Keratinocyte (primary cell): ENCODE measurements at regions not wholly inside any gene's neighbourhood (a gene's known extent, or its start where the extent isn't known, plus 50 kb on each side); places are given as distances from the start of the nearest gene placed in this dataset.

Source experiments
- DNase-seq: peaks from one replicate; pipeline ENCODE4 v3.0.0-alpha.2; 2011; ENCODE audit warnings: low read depth, missing footprints, low spot score
- FAIRE-seq: peaks from 2 replicates; lab custom pipeline; 2011; peaks lifted over from hg19 to GRCh38; lab: Jason Lieb, UNC
- H2AFZ ChIP-seq: 2 replicates; pipeline ENCODE4 v1.6.0; 2012; ENCODE audit warnings: low read length, control low read depth, inconsistent platforms; ENCODE audit not compliant: control insufficient read depth
- H3K27ac ChIP-seq: 2 replicates; pipeline ENCODE4 v1.5.1; 2011; ENCODE audit warnings: low read length; ENCODE audit not compliant: control insufficient read depth, insufficient read depth
- H3K27me3 ChIP-seq: 3 replicates; pipeline ENCODE4 v1.6.0; 2011; ENCODE audit warnings: low read length; ENCODE audit not compliant: control insufficient read depth, insufficient read depth; ENCODE audit errors: extremely low read depth
- H3K36me3 ChIP-seq, 2 experiments: 2 replicates in 1 of 2; 3 replicates in 1 of 2; pipeline ENCODE4 v1.5.1; 2011; ENCODE audit warnings: low read length in 2 of 2, mild to moderate bottlenecking in 1 of 2; ENCODE audit not compliant: control insufficient read depth in 2 of 2, insufficient read depth in 2 of 2; ENCODE audit errors: extremely low read depth in 1 of 2
- H3K4me1 ChIP-seq: 3 replicates; pipeline ENCODE4 v1.5.1; 2011; ENCODE audit warnings: low read length; ENCODE audit not compliant: control insufficient read depth, insufficient read depth; ENCODE audit errors: extremely low read depth
- H3K4me2 ChIP-seq: 3 replicates; pipeline ENCODE4 v1.6.0; 2011; ENCODE audit warnings: low read depth, low read length; ENCODE audit not compliant: control insufficient read depth, insufficient read depth; ENCODE audit errors: extremely low read depth
- H3K4me3 ChIP-seq, 3 experiments: fragments of 200-600 bp in 1 of 3; sonication (generic) in 1 of 3; 2 replicates in 2 of 3; 3 replicates in 1 of 3; pipeline ENCODE4 v1.5.1; 2011 to 2016; ENCODE audit warnings: low read length in 3 of 3, mild to moderate bottlenecking in 3 of 3, control low read depth in 2 of 3, inconsistent platforms in 1 of 3, low read depth in 1 of 3, mixed read lengths in 1 of 3, mixed run types in 1 of 3, moderate library complexity in 1 of 3; ENCODE audit not compliant: control insufficient read depth in 2 of 3, insufficient read depth in 2 of 3; ENCODE audit errors: extremely low read depth in 1 of 3
- H3K79me2 ChIP-seq: 2 replicates; pipeline ENCODE4 v1.6.0; 2012; ENCODE audit warnings: low read length; ENCODE audit not compliant: control insufficient read depth, insufficient read depth
- H3K9ac ChIP-seq: 3 replicates; pipeline ENCODE4 v1.6.0; 2011; ENCODE audit warnings: low read length; ENCODE audit not compliant: control insufficient read depth, insufficient read depth; ENCODE audit errors: extremely low read depth
- H3K9me1 ChIP-seq: 3 replicates; pipeline ENCODE4 v1.6.0; 2011; ENCODE audit warnings: low read length; ENCODE audit not compliant: control insufficient read depth, insufficient read depth; ENCODE audit errors: extremely low read depth
- H3K9me3 ChIP-seq: 2 replicates; pipeline ENCODE4 v1.5.1; 2012; ENCODE audit warnings: low read depth, low read length; ENCODE audit not compliant: control insufficient read depth
- H4K20me1 ChIP-seq: 3 replicates; pipeline ENCODE4 v1.6.0; 2011; ENCODE audit warnings: low read length; ENCODE audit not compliant: control insufficient read depth, insufficient read depth; ENCODE audit errors: extremely low read depth
- CTCF ChIP-seq, 3 experiments: IDR thresholded peaks in 1 of 3; conservative IDR thresholded peaks in 1 of 3; optimal IDR thresholded peaks in 1 of 3; 2 replicates in 2 of 3; 3 replicates in 1 of 3; pipeline versions ENCODE3 to v1.5.1; 2011; ENCODE audit warnings: low read length in 3 of 3, mild to moderate bottlenecking in 3 of 3, moderate library complexity in 2 of 3, control low read depth in 1 of 3, inconsistent platforms in 1 of 3; ENCODE audit not compliant: insufficient read depth in 2 of 3; ENCODE audit errors: extremely low read depth in 1 of 3
- EZH2 ChIP-seq: IDR thresholded peaks from one replicate; pipeline ENCODE4 v1.6.1; 2012; ENCODE audit warnings: inconsistent platforms, mild to moderate bottlenecking, low read length, moderate library complexity
- dilution Hi-C: fragments of 300-500 bp; cut with MboI; formaldehyde crosslinking; loops from one replicate; pipeline ENCODE4 v1.7.0; 2020; ENCODE audit warnings: low sequenced_read_pairs; ENCODE audit not compliant: extremely low pct_ligation_motif_present

- H3K9ac ChIP-seq, result no peak overlapping the region
- H3K9me1 ChIP-seq, result no peaks in the 10 kb centered on the region
- no peaks in the 10 kb centered on the region for H3K4me1 ChIP-seq
- H3K4me3 ChIP-seq, result no peak overlapping the region
- dilution Hi-C loops, result no loop called here
- H4K20me1 ChIP-seq, result no peaks in the 10 kb centered on the region
- no peaks in the 10 kb centered on the region for H3K79me2 ChIP-seq
- FAIRE-seq (no peak), DNase-seq (no peak)
- no peak for TF ChIP-seq EZH2
- no peak for TF ChIP-seq CTCF (optimal IDR thresholded peaks at IDR 0.05 in 1 of 3, IDR thresholded peaks at IDR 0.05 in 1 of 3, conservative IDR thresholded peaks at IDR 0.05 in 1 of 3; ENCODE audit: extremely low read depth in 1 of 3, insufficient read depth in 2 of 3, low read length in 3 of 3)
- no peaks in the 10 kb centered on the region for H3K9me3 ChIP-seq
- H2AFZ ChIP-seq, result no peak overlapping the region
- no peaks in the 10 kb centered on the region for H3K36me3 ChIP-seq
- H3K27ac ChIP-seq, result no peak overlapping the region
- H3K4me2 ChIP-seq, result no peak overlapping the region
- no peaks in the 10 kb centered on the region for H3K27me3 ChIP-seq
These were observed 123.3 kb upstream of the GRIK3 start for GRCh38 chr1:37157634-37158033.

- Histone ChIP-seq H3K4me3 (no peak overlapping the region), H3K4me1 (no peaks in the 10 kb centered on the region), H3K4me2 (no peak overlapping the region), H3K9me3 (no peaks in the 10 kb centered on the region), H3K9ac (no peak overlapping the region), H3K36me3 (no peaks in the 10 kb centered on the region), H3K27ac (no peak overlapping the region), H3K79me2 (no peaks in the 10 kb centered on the region), H3K27me3 (no peaks in the 10 kb centered on the region), H2AFZ (no peak overlapping the region), H4K20me1 (no peaks in the 10 kb centered on the region), H3K9me1 (no peaks in the 10 kb centered on the region)
- no peak for TF ChIP-seq CTCF (optimal IDR thresholded peaks at IDR 0.05 in 1 of 3, IDR thresholded peaks at IDR 0.05 in 1 of 3, conservative IDR thresholded peaks at IDR 0.05 in 1 of 3; ENCODE audit: extremely low read depth in 1 of 3, insufficient read depth in 2 of 3, low read length in 3 of 3)
- TF ChIP-seq EZH2, result no peak
- DNase-seq, result no peak
- no peak for FAIRE-seq
- dilution Hi-C loops, result no loop called here
These were observed 123.9 kb upstream of the GRIK3 start for GRCh38 chr1:37158113-37158749.
